ENCODE measurements at regions not wholly inside any gene's neighbourhood (a gene's known extent, or its start where the extent isn't known, plus 50 kb on each side); places are given as distances from the start of the nearest gene placed in this dataset.
"Not testable (repeated sequence)": the region's sequence is repeated elsewhere in the genome, so short reads cannot be mapped to it uniquely, and the experiment has no call there.

DNA sequence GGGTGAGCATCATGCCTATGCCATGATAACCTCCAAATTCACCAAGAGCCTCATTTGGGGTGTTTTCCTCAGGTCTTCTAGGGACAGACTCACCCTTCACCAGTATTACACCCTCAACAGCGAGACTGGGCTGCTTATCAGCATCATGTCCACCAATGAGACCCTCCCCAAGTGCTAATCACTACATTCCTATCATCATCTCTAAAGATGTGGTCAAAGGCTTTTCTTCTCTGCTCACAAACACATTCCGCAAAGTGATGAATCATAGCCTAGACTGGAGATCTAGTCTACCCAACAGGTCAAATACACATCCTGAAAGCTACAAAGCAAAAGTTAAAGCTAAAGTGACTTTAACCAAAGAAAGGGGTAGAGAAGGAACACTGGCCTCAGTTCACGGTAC lies 75.3 kb upstream of the C7orf33 start:
- no peak for DNase-seq

DNA sequence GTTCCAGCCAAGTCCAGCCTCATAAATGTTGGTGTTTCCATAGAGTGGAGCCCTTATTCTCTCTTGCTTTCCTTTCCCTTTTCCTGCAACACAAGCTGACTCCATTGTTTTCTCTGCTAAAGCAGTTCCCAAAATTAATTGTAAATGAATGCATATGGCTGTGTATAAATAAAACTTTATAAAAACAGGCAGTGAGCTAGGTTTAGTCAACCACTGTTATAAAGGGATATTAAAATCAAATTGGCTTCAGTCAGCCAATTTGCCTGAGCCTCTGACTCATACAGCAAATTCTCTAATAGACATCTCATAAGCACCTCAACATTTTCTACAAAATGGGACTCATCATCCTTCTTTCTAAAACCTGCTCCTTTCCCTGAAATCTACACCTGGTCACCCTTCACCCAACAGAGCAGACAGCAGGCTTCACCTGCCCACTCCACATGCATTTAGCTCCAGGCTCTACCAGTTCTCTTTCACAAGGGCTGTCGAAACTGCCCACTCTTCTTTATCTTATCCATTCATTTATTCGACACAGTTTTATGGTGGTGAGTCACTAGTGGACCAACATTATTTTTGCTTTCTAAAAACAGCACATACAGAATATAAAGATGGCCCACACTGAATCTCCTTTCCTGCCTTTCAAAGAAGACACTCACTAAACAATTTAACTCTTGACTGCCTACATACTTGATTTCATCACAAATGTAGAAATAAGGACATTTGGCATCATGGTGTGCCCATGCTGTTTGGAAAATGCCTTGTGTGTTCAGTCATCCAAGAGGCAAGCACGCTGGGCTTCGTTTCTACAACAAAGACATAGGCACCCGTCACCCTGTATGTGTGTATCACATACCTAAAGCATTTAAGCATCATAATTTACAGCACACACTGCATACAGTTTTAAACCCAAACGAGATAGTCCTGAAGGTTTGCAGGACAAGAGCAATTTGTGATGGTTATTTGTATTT lies 74.6 kb upstream of the C7orf33 start:
- DNase-seq = no peak

DNA sequence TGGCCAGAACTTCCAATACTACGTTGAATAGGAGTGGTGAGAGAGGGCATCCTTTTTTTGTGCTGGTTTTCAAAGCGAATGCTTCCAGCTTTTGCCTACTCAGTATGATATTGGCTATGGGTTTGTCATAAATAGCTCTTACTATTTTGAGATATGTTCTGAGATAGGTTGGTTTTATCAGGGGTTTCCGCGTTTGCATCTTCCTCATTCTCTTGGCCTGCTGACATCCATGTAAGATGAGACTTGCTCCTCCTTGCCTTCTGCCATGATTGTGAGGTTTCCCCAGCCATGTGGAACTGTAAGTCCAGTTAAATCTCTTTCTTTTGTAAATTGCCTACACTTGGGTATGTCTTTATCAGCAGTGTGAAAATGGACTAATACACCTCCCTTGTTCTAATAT lies 71.2 kb upstream of the C7orf33 start:
- not testable (repeated sequence) for DNase-seq

DNA sequence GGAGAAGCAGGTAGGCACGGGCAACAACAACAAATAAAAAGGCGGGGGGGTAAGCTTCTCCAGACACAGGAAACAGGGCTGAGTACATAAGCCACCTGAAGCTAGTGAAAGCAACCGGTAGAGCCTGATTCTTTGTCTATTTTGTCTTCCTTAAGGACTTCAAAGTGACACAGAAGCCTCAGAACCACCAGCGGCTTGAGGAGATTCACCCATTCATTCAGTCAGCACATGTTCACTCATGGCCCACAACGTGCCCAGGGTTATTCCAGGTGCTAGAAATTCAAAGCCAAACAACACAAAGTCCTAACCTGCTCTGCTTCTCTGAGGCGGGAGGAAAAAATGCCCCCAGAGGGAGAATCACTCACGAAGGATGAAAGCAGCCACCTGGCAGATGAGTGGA lies 69.3 kb upstream of the C7orf33 start:
- no peak for DNase-seq

DNA sequence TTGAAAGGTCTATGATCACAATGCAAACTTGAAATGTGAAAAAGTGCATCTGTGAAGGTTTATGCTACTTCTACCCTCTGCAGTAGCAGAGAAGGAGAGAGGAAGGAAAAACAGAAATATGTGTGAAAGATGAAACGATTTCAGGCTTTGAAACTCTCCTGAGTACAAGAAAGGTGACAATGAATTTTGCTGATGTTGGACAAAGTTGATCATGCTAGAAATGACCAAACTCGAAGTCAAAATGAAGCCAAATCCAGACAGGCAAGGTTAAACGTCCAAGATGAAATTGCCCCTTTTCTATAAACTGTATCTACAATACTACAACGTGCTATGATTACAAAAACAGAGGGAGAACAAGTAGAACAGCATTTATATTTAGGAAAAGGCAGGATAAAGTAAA lies 67.0 kb upstream of the C7orf33 start:
- no peak for DNase-seq

DNA sequence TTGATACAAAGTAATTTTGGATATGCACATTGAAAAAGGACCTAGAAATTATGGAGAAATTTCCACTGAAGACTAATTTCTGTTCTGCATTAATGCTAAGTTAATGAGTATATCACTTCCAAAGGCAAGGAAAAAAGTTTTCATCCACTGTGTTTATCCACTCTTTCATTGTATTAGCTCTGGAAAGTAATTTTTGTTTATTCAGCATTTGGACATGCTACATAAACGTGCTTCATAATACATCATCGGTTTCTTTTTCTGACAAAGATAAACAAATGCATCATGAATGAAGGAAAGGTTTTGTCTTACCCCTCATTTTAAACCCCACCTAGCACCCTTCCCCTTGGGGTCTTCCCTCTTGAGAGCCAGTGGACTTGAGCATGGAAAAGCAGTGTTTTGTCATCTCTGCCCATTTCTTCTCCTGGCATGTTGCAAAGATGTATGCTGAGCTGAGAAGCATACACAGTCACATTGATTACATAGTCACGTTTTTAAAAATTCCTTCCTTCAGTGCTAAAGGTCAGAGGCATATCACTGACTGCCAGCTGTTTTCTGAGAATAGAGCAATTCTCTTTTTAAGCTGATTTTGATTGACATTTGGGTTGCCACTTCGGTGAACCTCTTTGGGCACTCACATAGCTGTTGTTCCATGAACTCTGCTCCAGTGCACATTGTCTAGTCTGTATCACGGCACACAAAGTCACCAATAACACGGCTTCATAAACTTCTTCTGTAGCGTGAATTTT lies 65.9 kb upstream of the C7orf33 start:
- no peak for DNase-seq

DNA sequence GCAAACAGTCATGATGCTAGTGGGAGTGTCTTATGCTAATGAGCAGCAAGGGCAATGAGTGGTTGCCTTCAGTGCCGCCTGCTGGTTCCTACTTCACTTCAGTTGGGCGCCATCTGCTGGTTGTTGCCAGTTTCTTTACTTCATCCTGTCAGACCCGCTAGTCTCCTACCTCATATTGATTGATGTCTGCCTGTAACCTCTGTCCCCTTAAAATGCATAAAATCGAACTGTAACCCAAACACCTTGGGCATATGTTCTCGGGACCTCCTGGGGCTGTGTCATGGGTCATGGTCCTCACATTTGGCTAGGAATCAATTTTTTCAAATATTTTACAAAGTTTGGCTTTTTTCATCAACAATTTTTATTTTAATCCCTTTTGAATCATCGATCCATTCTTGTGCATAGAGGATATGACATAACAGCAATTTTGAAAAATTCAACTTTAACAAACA lies 62.8 kb upstream of the C7orf33 start:
- peak; percentile 84 for DNase-seq

DNA sequence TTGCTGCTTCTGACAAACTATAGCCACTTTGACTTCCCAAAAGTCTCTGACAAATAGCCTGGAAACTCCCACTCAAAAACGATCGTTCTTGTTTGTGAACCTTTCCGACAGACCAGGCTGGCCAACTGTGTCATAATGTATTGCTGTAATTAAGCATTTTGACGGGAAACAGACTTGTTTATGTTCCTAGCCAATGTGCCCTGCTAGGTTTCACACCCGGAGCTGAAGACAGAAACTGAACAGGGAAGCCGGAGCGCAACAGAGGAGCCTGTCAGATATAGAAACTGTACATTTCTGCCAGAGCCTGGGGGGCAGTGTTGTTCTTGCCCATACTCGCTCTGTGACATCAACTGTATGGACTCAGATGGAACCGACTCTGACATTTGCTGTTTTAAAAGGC lies 55.3 kb upstream of the C7orf33 start:
- DNase-seq = peak; percentile 12

DNA sequence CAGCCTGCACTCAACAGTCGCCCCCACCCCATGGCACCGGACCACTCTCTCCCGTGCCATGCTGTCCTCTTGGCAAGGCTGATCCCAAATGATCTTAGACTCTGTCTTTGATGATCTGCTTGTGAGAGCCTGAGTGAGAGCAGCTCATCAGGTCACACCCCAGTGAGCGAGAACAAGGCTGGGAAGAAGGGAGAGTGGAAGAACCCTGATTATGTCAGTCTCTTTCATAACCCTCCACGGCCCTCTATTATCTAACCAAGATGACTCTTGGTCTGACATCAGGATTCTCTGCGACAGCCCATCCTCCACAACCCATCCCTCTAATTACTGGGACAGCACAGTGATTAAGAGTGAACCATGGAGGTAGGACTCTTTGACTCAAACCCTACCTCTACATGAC lies 53.1 kb upstream of the C7orf33 start:
- no peak for DNase-seq

DNA sequence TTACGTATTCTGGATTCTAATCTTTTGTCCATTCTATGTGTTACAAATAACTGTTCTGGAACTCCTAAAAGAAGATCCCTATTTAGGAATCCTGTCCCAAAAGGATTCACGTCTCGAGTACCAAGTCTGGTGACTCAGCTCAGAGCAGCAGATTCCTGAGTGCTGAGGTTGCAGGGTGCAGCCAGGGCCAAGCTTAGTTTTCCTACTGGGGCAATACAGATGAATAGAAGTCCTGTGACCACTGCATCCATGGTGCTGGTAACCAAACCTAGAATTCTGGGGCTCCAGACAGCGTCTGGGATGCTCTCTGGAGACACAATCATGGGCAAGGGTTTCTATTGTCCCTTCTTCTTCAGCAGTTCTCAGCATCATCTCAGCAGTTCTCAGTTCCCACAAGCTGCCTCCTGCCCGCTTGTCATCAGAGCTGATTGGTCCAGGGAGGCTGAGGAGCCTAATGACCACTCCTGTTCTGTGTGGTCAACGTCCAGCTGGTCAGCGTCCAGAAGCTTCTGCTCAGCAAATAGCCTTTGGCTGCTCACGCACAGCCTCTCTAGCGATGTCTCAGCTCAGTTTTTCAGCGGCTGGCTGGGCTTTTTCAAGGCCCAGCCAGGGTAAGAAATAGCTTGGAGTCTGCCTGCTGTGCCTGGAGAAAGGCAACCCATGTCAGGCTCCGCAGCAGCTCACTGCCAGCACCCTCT lies 50.4 kb upstream of the C7orf33 start:
- DNase-seq = no peak

Measured in CD4-positive, alpha-beta T cell treated with Interleukin-12 subunit alpha and Interleukin-12 subunit beta, for 1 hour (primary cell).